H9 (cell line): ENCODE measurements at regions not wholly inside any gene's neighbourhood (a gene's known extent, or its start where the extent isn't known, plus 50 kb on each side); places are given as distances from the start of the nearest gene placed in this dataset.

ENCODE experiments used
- DNase-seq: peaks from one replicate; pipeline ENCODE4 v3.0.0-alpha.2; 2017
- H2AFZ ChIP-seq: one replicate; pipeline ENCODE4 v1.6.1; 2013; ENCODE audit warnings: mild to moderate bottlenecking, low read length, control low read depth, moderate library complexity
- H2AK5ac ChIP-seq: 2 replicates; pipeline ENCODE4 v1.6.1; 2013; ENCODE audit warnings: low read length, control low read depth, mixed read lengths; ENCODE audit not compliant: insufficient read length
- H2BK120ac ChIP-seq: one replicate; pipeline ENCODE4 v1.6.1; 2013; ENCODE audit warnings: low read depth, mild to moderate bottlenecking, low read length, control low read depth, inconsistent platforms; ENCODE audit not compliant: poor library complexity, severe bottlenecking
- H2BK12ac ChIP-seq: 2 replicates; pipeline ENCODE4 v1.6.1; 2013; ENCODE audit warnings: low read length, control low read depth, mixed read lengths, low read depth; ENCODE audit not compliant: insufficient read length
- H2BK15ac ChIP-seq: 2 replicates; pipeline ENCODE4 v1.6.1; 2013; ENCODE audit warnings: low read depth, low read length, control low read depth
- H2BK20ac ChIP-seq: one replicate; pipeline ENCODE4 v1.6.1; 2013; ENCODE audit warnings: low read depth, mild to moderate bottlenecking, low read length, control low read depth, inconsistent platforms; ENCODE audit not compliant: poor library complexity, severe bottlenecking
- H2BK5ac ChIP-seq: 2 replicates; pipeline ENCODE4 v1.6.1; 2013; ENCODE audit warnings: low read length, control low read depth, mixed read lengths; ENCODE audit not compliant: insufficient read length
- H3K14ac ChIP-seq: 2 replicates; pipeline ENCODE4 v1.6.1; 2013; ENCODE audit warnings: low read length, control low read depth; ENCODE audit not compliant: insufficient read depth
- H3K18ac ChIP-seq: 2 replicates; pipeline ENCODE4 v1.6.1; 2013; ENCODE audit warnings: low read depth, mild to moderate bottlenecking, mixed read lengths, low read length, control low read depth; ENCODE audit not compliant: insufficient read length
- H3K23ac ChIP-seq: 2 replicates; pipeline ENCODE4 v1.6.1; 2013; ENCODE audit warnings: low read length, control low read depth, mixed read lengths, low read depth; ENCODE audit not compliant: insufficient read length
- H3K23me2 ChIP-seq: 2 replicates; pipeline ENCODE4 v1.6.1; 2013; ENCODE audit warnings: low read depth, mild to moderate bottlenecking, mixed read lengths, low read length, control low read depth; ENCODE audit not compliant: insufficient read length, poor library complexity, severe bottlenecking
- H3K27ac ChIP-seq: 2 replicates; pipeline ENCODE4 v1.5.1; 2013; ENCODE audit warnings: low read length, control low read depth, mixed read lengths, low read depth; ENCODE audit not compliant: insufficient read length
- H3K27me3 ChIP-seq: 2 replicates; pipeline ENCODE4 v1.6.1; 2013; ENCODE audit warnings: low read length, control low read depth, inconsistent platforms; ENCODE audit not compliant: insufficient read depth
- H3K4ac ChIP-seq: 2 replicates; pipeline ENCODE4 v1.6.1; 2013; ENCODE audit warnings: low read depth, mild to moderate bottlenecking, control low read depth, inconsistent platforms, low read length, moderate library complexity
- H3K4me1 ChIP-seq: 2 replicates; pipeline ENCODE4 v1.6.1; 2013; ENCODE audit warnings: low read length, control low read depth, inconsistent platforms; ENCODE audit not compliant: insufficient read depth
- H3K4me2 ChIP-seq: 2 replicates; pipeline ENCODE4 v1.6.1; 2013; ENCODE audit warnings: low read length, control low read depth, mixed read lengths; ENCODE audit not compliant: insufficient read length, insufficient read depth
- H3K56ac ChIP-seq: 2 replicates; pipeline ENCODE4 v1.6.1; 2013; ENCODE audit warnings: low read depth, mild to moderate bottlenecking, mixed read lengths, low read length, control low read depth; ENCODE audit not compliant: insufficient read length
- H3K79me1 ChIP-seq: 2 replicates; pipeline ENCODE4 v1.6.1; 2013; ENCODE audit warnings: low read depth, mild to moderate bottlenecking, moderate library complexity, low read length, control low read depth, inconsistent platforms; ENCODE audit not compliant: insufficient read depth, poor library complexity, severe bottlenecking
- H3K79me2 ChIP-seq: 2 replicates; pipeline ENCODE4 v1.6.1; 2013; ENCODE audit warnings: low read length, control low read depth, inconsistent platforms; ENCODE audit not compliant: insufficient read depth
- H3K9ac ChIP-seq: 2 replicates; pipeline ENCODE4 v1.6.1; 2013; ENCODE audit warnings: low read length, control low read depth, mixed read lengths; ENCODE audit not compliant: insufficient read length; ENCODE audit errors: extremely low read depth
- H3K9me3 ChIP-seq: one replicate; pipeline ENCODE4 v1.6.1; 2013; ENCODE audit warnings: low read depth, low read length, inconsistent platforms; ENCODE audit not compliant: control insufficient read depth
- H3T11ph ChIP-seq: one replicate; pipeline ENCODE4 v1.6.1; 2013; ENCODE audit warnings: mild to moderate bottlenecking, low read length, control low read depth, inconsistent platforms
- H4K20me1 ChIP-seq: one replicate; pipeline ENCODE4 v1.6.1; 2013; ENCODE audit not compliant: control insufficient read depth, insufficient read length, insufficient read depth
- H4K5ac ChIP-seq: 2 replicates; pipeline ENCODE4 v1.6.1; 2013; ENCODE audit warnings: low read depth, mild to moderate bottlenecking, mixed read lengths, low read length, control low read depth; ENCODE audit not compliant: insufficient read length
- H4K8ac ChIP-seq: replicated peaks from 2 replicates; pipeline ENCODE4 v1.6.1; 2013; ENCODE audit warnings: low read length, control low read depth, mixed read lengths, low read depth; ENCODE audit not compliant: insufficient read length
- H4K91ac ChIP-seq: 2 replicates; pipeline ENCODE4 v1.6.1; 2013; ENCODE audit warnings: low read depth, mild to moderate bottlenecking, moderate library complexity, mixed read lengths, low read length, control low read depth; ENCODE audit not compliant: insufficient read length
- H3K27ac Mint-ChIP-seq, 3 experiments: 2 replicates in 2 of 3; 3 replicates in 1 of 3; pipeline ENCODE4 v1.8.0; 2020 to 2021; ENCODE audit warnings: mixed read lengths in 3 of 3, mild to moderate bottlenecking in 1 of 3, moderate library complexity in 1 of 3
- H3K27me3 Mint-ChIP-seq: 2 replicates; pipeline ENCODE4 v1.8.0; 2021; ENCODE audit warnings: low read depth, mild to moderate bottlenecking, moderate library complexity, mixed read lengths
- H3K36me3 Mint-ChIP-seq, 3 experiments: 2 replicates in 2 of 3; 3 replicates in 1 of 3; pipeline ENCODE4 v1.8.0; 2020 to 2021; ENCODE audit warnings: low read depth in 3 of 3, mixed read lengths in 3 of 3; ENCODE audit not compliant: insufficient read depth in 1 of 3
- H3K4me1 Mint-ChIP-seq, 2 experiments: 2 replicates each; pipeline ENCODE4 v1.8.0; 2020; ENCODE audit warnings: mixed read lengths in 2 of 2
- H3K4me3 Mint-ChIP-seq, 2 experiments: 2 replicates in 1 of 2; 3 replicates in 1 of 2; pipeline ENCODE4 v1.8.0; 2020 to 2021; ENCODE audit warnings: mild to moderate bottlenecking in 2 of 2, mixed read lengths in 2 of 2, moderate library complexity in 1 of 2
- H3K9me3 Mint-ChIP-seq, 2 experiments: 2 replicates in 1 of 2; 3 replicates in 1 of 2; pipeline ENCODE4 v1.8.0; 2020; ENCODE audit warnings: mild to moderate bottlenecking in 2 of 2, mixed read lengths in 2 of 2, moderate library complexity in 1 of 2
- CTCF ChIP-seq: fragments of 200-600 bp; sonication (generic); conservative IDR thresholded peaks from 3 replicates; pipeline ENCODE4 v1.8.0; 2021; ENCODE audit warnings: antibody characterized with exemption, mild to moderate bottlenecking
- WGBS: extraction: QIAGEN DNeasy Blood & Tissue Kit; methylation state at CpG from one replicate; pipeline ENCODE4 v1.1.7; 2013; ENCODE audit warnings: missing lambda C conversion rate, low lambda C conversion rate, mixed read lengths; ENCODE audit not compliant: insufficient read length; ENCODE audit errors: extremely low coverage; 5-methylcytosine and 5-hydroxymethylcytosine counted together

- Histone ChIP-seq H3K14ac (no peak overlapping the region), H4K20me1 (no peaks in the 10 kb centered on the region), H3K9ac (no peak overlapping the region), H2BK120ac (no peak overlapping the region), H2AFZ (no peak overlapping the region), H2BK20ac (no peak overlapping the region), H3K79me2 (no peaks in the 10 kb centered on the region), H3K18ac (peak overlapping the region; percentile 57), H3K79me1 (no peaks in the 10 kb centered on the region), H2BK15ac (no peak overlapping the region), H2BK5ac (no peak overlapping the region), H3K27me3 (no peaks in the 10 kb centered on the region), H2BK12ac (no peak overlapping the region), H3K23ac (no peak overlapping the region), H3K23me2 (no peaks in the 10 kb centered on the region), H3K27ac (no peak overlapping the region), H3K9me3 (no peaks in the 10 kb centered on the region), H4K8ac (no peak overlapping the region), H4K91ac (no peak overlapping the region), H3K4ac (no peak overlapping the region), H4K5ac (no peak overlapping the region), H3K56ac (no peak overlapping the region), H3K4me1 (no peaks in the 10 kb centered on the region), H3T11ph (no peak overlapping the region), H2AK5ac (no peak overlapping the region), H3K4me2 (no peak overlapping the region)
- DNase-seq, result no peak
- Mint-ChIP-seq H3K4me3 (no peak overlapping the region), H3K36me3 (peaks cover 0 to 2% (median 0%) of the 10 kb centered on the region in 3 experiments; a peak in 1 of 7 replicates), H3K27ac (peak overlapping the region in 1 of 3 experiments; percentile 40; a peak in 1 of 7 replicates), H3K4me1 (peaks cover 0 to 6% of the 10 kb centered on the region in 2 experiments; a peak in 3 of 4 replicates), H3K27me3 (peaks cover 2% of the 10 kb centered on the region), H3K9me3 (no peaks in the 10 kb centered on the region)
- TF ChIP-seq CTCF, result no peak
- no CpG with 5 or more reads among the region's 2 CpGs for WGBS
Measured at GRCh38 chr17:33603789-33604188, 310.7 kb upstream of the ASIC2 start.
